Mesenchymal stem cell (in vitro differentiated cells and primary cell): ENCODE measurements at regions not wholly inside any gene's neighbourhood (a gene's known extent, or its start where the extent isn't known, plus 50 kb on each side); places are given as distances from the start of the nearest gene placed in this dataset.

ENCODE experiments used
- DNase-seq: peaks from one replicate; pipeline ENCODE4 v3.0.0-alpha.2; 2013
- H2AFZ ChIP-seq: one replicate; pipeline ENCODE4 v1.6.1; 2013; ENCODE audit warnings: low read depth, mild to moderate bottlenecking, control low read depth, inconsistent platforms, low read length, moderate library complexity
- H2AK5ac ChIP-seq: 2 replicates; pipeline ENCODE4 v1.6.1; 2013; ENCODE audit warnings: low read length, moderate library complexity, mild to moderate bottlenecking, inconsistent platforms; ENCODE audit not compliant: severe bottlenecking
- H2BK120ac ChIP-seq: one replicate; pipeline ENCODE4 v1.6.1; 2013; ENCODE audit warnings: low read depth, mild to moderate bottlenecking, inconsistent platforms, low read length, moderate library complexity
- H2BK12ac ChIP-seq, 2 experiments: one replicate each; pipeline ENCODE4 v1.6.1; 2013; ENCODE audit warnings: inconsistent platforms in 2 of 2, low read length in 2 of 2, mild to moderate bottlenecking in 2 of 2, moderate library complexity in 2 of 2, control low read depth in 1 of 2
- H2BK15ac ChIP-seq: one replicate; pipeline ENCODE4 v1.6.1; 2013; ENCODE audit warnings: mild to moderate bottlenecking, low read depth, inconsistent platforms; ENCODE audit not compliant: poor library complexity, severe bottlenecking
- H2BK5ac ChIP-seq: 2 replicates; pipeline ENCODE4 v1.6.1; 2013; ENCODE audit warnings: low read depth, mild to moderate bottlenecking, low read length, control low read depth, inconsistent platforms; ENCODE audit not compliant: poor library complexity, severe bottlenecking
- H3K14ac ChIP-seq, 2 experiments: one replicate each; pipeline ENCODE4 v1.6.1; 2013; ENCODE audit warnings: inconsistent platforms in 2 of 2, low read length in 2 of 2, control low read depth in 1 of 2, mild to moderate bottlenecking in 1 of 2, moderate library complexity in 1 of 2
- H3K18ac ChIP-seq, 2 experiments: one replicate each; pipeline ENCODE4 v1.6.1; 2013; ENCODE audit warnings: inconsistent platforms in 2 of 2, low read length in 2 of 2, control low read depth in 1 of 2, low read depth in 1 of 2, mild to moderate bottlenecking in 1 of 2
- H3K23ac ChIP-seq, 2 experiments: one replicate each; pipeline ENCODE4 v1.6.1; 2013; ENCODE audit warnings: inconsistent platforms in 2 of 2, low read length in 2 of 2, mild to moderate bottlenecking in 2 of 2, moderate library complexity in 2 of 2, control low read depth in 1 of 2
- H3K27ac ChIP-seq: 2 replicates; pipeline ENCODE4 v1.5.1; 2013; ENCODE audit warnings: mild to moderate bottlenecking, moderate library complexity, low read length, control low read depth, inconsistent platforms; ENCODE audit not compliant: poor library complexity, severe bottlenecking
- H3K27me3 ChIP-seq, 2 experiments: 2 replicates each; pipeline versions ENCODE4 v1.6.1 to v1.7.0; 2013; ENCODE audit warnings: low read length in 2 of 2, mild to moderate bottlenecking in 2 of 2, moderate library complexity in 2 of 2, control low read depth in 1 of 2, inconsistent platforms in 1 of 2; ENCODE audit not compliant: control insufficient read depth in 1 of 2, insufficient read depth in 1 of 2
- H3K36me3 ChIP-seq, 2 experiments: 2 replicates each; pipeline versions ENCODE4 v1.6.1 to v1.7.0; 2013; ENCODE audit warnings: low read length in 2 of 2, control low read depth in 1 of 2, inconsistent platforms in 1 of 2, low read depth in 1 of 2, mild to moderate bottlenecking in 1 of 2; ENCODE audit not compliant: insufficient read depth in 2 of 2, control insufficient read depth in 1 of 2
- H3K4ac ChIP-seq, 2 experiments: one replicate each; pipeline ENCODE4 v1.6.1; 2013; ENCODE audit warnings: inconsistent platforms in 2 of 2, low read length in 2 of 2, mild to moderate bottlenecking in 2 of 2, moderate library complexity in 2 of 2, control low read depth in 1 of 2, low read depth in 1 of 2
- H3K4me1 ChIP-seq: 2 replicates; pipeline ENCODE4 v1.6.1; 2013; ENCODE audit warnings: low read depth, low read length, control low read depth; ENCODE audit not compliant: control insufficient read depth, insufficient read depth
- H3K4me2 ChIP-seq: 2 replicates; pipeline ENCODE4 v1.6.1; 2013; ENCODE audit warnings: low read length, mild to moderate bottlenecking, inconsistent platforms; ENCODE audit not compliant: poor library complexity, severe bottlenecking
- H3K4me3 ChIP-seq, 2 experiments: 2 replicates each; pipeline versions ENCODE4 v1.5.1 to v1.7.0; 2013; ENCODE audit warnings: low read length in 2 of 2, mild to moderate bottlenecking in 2 of 2, control low read depth in 1 of 2, low read depth in 1 of 2; ENCODE audit not compliant: insufficient read depth in 1 of 2
- H3K79me1 ChIP-seq: replicated peaks from 2 replicates; pipeline ENCODE4 v1.6.1; 2013; ENCODE audit warnings: mild to moderate bottlenecking, control low read depth, low read length, inconsistent platforms; ENCODE audit not compliant: poor library complexity, severe bottlenecking
- H3K9ac ChIP-seq: 2 replicates; pipeline ENCODE4 v1.7.0; 2013; ENCODE audit warnings: mild to moderate bottlenecking, low read length, moderate library complexity
- H3K9me3 ChIP-seq: 2 replicates; pipeline ENCODE4 v1.7.0; 2013; ENCODE audit warnings: mild to moderate bottlenecking, low read length; ENCODE audit not compliant: control insufficient read depth
- H4K8ac ChIP-seq: one replicate; pipeline ENCODE4 v1.6.1; 2013; ENCODE audit warnings: inconsistent platforms, mild to moderate bottlenecking, low read length, moderate library complexity
- H4K91ac ChIP-seq: one replicate; pipeline ENCODE4 v1.6.1; 2013; ENCODE audit warnings: mild to moderate bottlenecking, low read length, inconsistent platforms
- WGBS: methylation state at CpG from one replicate; pipeline ENCODE4 v1.1.7; 2013; ENCODE audit warnings: mixed read lengths; 5-methylcytosine and 5-hydroxymethylcytosine counted together

- H2BK5ac ChIP-seq: peak overlapping the region; percentile 99
- peak overlapping the region; percentile 94 for H3K9ac ChIP-seq
- H3K23ac ChIP-seq: peak overlapping the region in 1 of 2 experiments; percentile 80
- H2AK5ac ChIP-seq: peak overlapping the region; percentile 69
- H3K4me1 ChIP-seq: peaks cover 16% of the 10 kb centered on the region
- peak overlapping the region; percentile 62 to 79 for H3K4me3 ChIP-seq
- no peaks in the 10 kb centered on the region for H3K27me3 ChIP-seq
- H2BK120ac ChIP-seq: peak overlapping the region; percentile 99
- DNase-seq: peak; percentile 95
- peak overlapping the region; percentile 100 for H4K91ac ChIP-seq
- H3K79me1 ChIP-seq: peaks cover 10% of the 10 kb centered on the region
- peak overlapping the region; percentile 90 to 100 for H3K18ac ChIP-seq
- no peaks in the 10 kb centered on the region for H3K9me3 ChIP-seq
- peak overlapping the region; percentile 83 to 93 for H3K14ac ChIP-seq
- 2% methylated on average over 80 of the region's 80 CpGs for WGBS
- peak overlapping the region; percentile 83 for H2AFZ ChIP-seq
- H3K36me3 ChIP-seq: no peaks in the 10 kb centered on the region
- H2BK15ac ChIP-seq: peak overlapping the region; percentile 98
- peak overlapping the region; percentile 99 for H4K8ac ChIP-seq
- H2BK12ac ChIP-seq: peak overlapping the region in 1 of 2 experiments; percentile 39
- H3K27ac ChIP-seq: peak overlapping the region; percentile 98
- H3K4ac ChIP-seq: peak overlapping the region; percentile 94 to 99
- H3K4me2 ChIP-seq: peak overlapping the region; percentile 87
Measured at GRCh38 chr15:92809064-92809879, 90.9 kb upstream of the CHD2 start.

DNA sequence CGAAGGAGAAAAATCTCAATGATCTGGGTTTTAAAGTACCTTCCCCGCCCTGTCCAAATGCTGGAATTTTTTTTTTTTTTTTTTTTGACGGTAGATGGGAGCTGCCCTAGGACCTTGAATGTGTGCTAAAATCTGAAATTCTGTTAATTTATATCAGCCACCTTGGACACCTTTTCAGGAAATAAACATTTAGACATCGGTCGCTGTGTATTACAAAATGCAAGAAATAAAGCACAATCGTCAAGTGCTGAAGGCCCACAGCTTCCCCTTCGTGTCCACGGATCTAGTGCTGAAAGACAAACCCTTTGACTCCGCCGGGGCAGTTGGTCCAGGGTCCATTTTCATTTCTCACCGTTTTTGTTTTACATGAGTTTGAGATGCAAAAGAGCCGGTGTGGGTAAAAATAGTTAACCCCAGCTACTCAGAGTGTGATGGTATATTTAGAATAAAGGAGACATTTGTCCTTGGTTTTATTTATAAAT, 90.2 kb upstream of the CHD2 start:
- Histone ChIP-seq H3K27ac (peak overlapping the region; percentile 98), H3K14ac (no peak overlapping the region), H3K18ac (peak overlapping the region in 1 of 2 experiments; percentile 90), H4K8ac (peak overlapping the region; percentile 99), H3K9ac (peak overlapping the region; percentile 94), H3K4me3 (peak overlapping the region in 1 of 2 experiments; percentile 79), H3K27me3 (no peaks in the 10 kb centered on the region), H2AK5ac (peak overlapping the region; percentile 69), H3K4me2 (peak overlapping the region; percentile 87), H2AFZ (no peak overlapping the region), H3K79me1 (peaks cover 10% of the 10 kb centered on the region), H3K23ac (no peak overlapping the region), H3K9me3 (no peaks in the 10 kb centered on the region), H2BK120ac (no peak overlapping the region), H3K4ac (peak overlapping the region in 1 of 2 experiments; percentile 94), H3K36me3 (no peaks in the 10 kb centered on the region), H3K4me1 (peaks cover 13% of the 10 kb centered on the region), H2BK5ac (no peak overlapping the region), H2BK15ac (no peak overlapping the region), H2BK12ac (no peak overlapping the region), H4K91ac (no peak overlapping the region)
- 22% methylated on average over 9 of the region's 12 CpGs for WGBS
- DNase-seq: peak; percentile 74

GRCh38 chr15:92810418-92811138, 89.5 kb upstream of the CHD2 start:
- H2BK120ac ChIP-seq: peak overlapping the region; percentile 42

More at GRCh38 chr15:92810418-92811138, 89.5 kb upstream of the CHD2 start:
- H4K8ac ChIP-seq: no peak overlapping the region
- H3K4ac ChIP-seq: no peak overlapping the region
- no peak overlapping the region for H3K14ac ChIP-seq
- WGBS: 51% methylated on average over 9 of the region's 10 CpGs
- peaks cover 8% of the 10 kb centered on the region for H3K79me1 ChIP-seq
- H3K27me3 ChIP-seq: no peaks in the 10 kb centered on the region
- H2BK12ac ChIP-seq: no peak overlapping the region
- H3K9ac ChIP-seq: peak overlapping the region; percentile 94
- H3K9me3 ChIP-seq: no peaks in the 10 kb centered on the region
- H3K18ac ChIP-seq: peak overlapping the region in 1 of 2 experiments; percentile 66
- no peaks in the 10 kb centered on the region for H3K36me3 ChIP-seq
- peaks cover 13% of the 10 kb centered on the region for H3K4me1 ChIP-seq
- H2BK15ac ChIP-seq: no peak overlapping the region
- no peak overlapping the region for H2AK5ac ChIP-seq
- H2AFZ ChIP-seq: no peak overlapping the region
- peak overlapping the region; percentile 77 for H3K4me2 ChIP-seq
- H3K4me3 ChIP-seq: peak overlapping the region in 1 of 2 experiments; percentile 79
- peak; percentile 58 for DNase-seq
- no peak overlapping the region for H3K23ac ChIP-seq
- no peak overlapping the region for H4K91ac ChIP-seq
- H3K27ac ChIP-seq: peak overlapping the region; percentile 98
- H2BK5ac ChIP-seq: no peak overlapping the region
